Mesenchymal stem cell (in vitro differentiated cells and primary cell): ENCODE measurements at regions not wholly inside any gene's neighbourhood (a gene's known extent, or its start where the extent isn't known, plus 50 kb on each side); places are given as distances from the start of the nearest gene placed in this dataset.

Experiments used
- DNase-seq: peaks from one replicate; pipeline ENCODE4 v3.0.0-alpha.2; 2013
- H2AFZ ChIP-seq: one replicate; pipeline ENCODE4 v1.6.1; 2013; ENCODE audit warnings: low read depth, mild to moderate bottlenecking, control low read depth, inconsistent platforms, low read length, moderate library complexity
- H2AK5ac ChIP-seq: 2 replicates; pipeline ENCODE4 v1.6.1; 2013; ENCODE audit warnings: low read length, moderate library complexity, mild to moderate bottlenecking, inconsistent platforms; ENCODE audit not compliant: severe bottlenecking
- H2BK120ac ChIP-seq: one replicate; pipeline ENCODE4 v1.6.1; 2013; ENCODE audit warnings: low read depth, mild to moderate bottlenecking, inconsistent platforms, low read length, moderate library complexity
- H2BK12ac ChIP-seq, 2 experiments: one replicate each; pipeline ENCODE4 v1.6.1; 2013; ENCODE audit warnings: inconsistent platforms in 2 of 2, low read length in 2 of 2, mild to moderate bottlenecking in 2 of 2, moderate library complexity in 2 of 2, control low read depth in 1 of 2
- H2BK15ac ChIP-seq: one replicate; pipeline ENCODE4 v1.6.1; 2013; ENCODE audit warnings: mild to moderate bottlenecking, low read depth, inconsistent platforms; ENCODE audit not compliant: poor library complexity, severe bottlenecking
- H2BK5ac ChIP-seq: 2 replicates; pipeline ENCODE4 v1.6.1; 2013; ENCODE audit warnings: low read depth, mild to moderate bottlenecking, low read length, control low read depth, inconsistent platforms; ENCODE audit not compliant: poor library complexity, severe bottlenecking
- H3K14ac ChIP-seq, 2 experiments: one replicate each; pipeline ENCODE4 v1.6.1; 2013; ENCODE audit warnings: inconsistent platforms in 2 of 2, low read length in 2 of 2, control low read depth in 1 of 2, mild to moderate bottlenecking in 1 of 2, moderate library complexity in 1 of 2
- H3K18ac ChIP-seq, 2 experiments: one replicate each; pipeline ENCODE4 v1.6.1; 2013; ENCODE audit warnings: inconsistent platforms in 2 of 2, low read length in 2 of 2, control low read depth in 1 of 2, low read depth in 1 of 2, mild to moderate bottlenecking in 1 of 2
- H3K23ac ChIP-seq, 2 experiments: one replicate each; pipeline ENCODE4 v1.6.1; 2013; ENCODE audit warnings: inconsistent platforms in 2 of 2, low read length in 2 of 2, mild to moderate bottlenecking in 2 of 2, moderate library complexity in 2 of 2, control low read depth in 1 of 2
- H3K27ac ChIP-seq: 2 replicates; pipeline ENCODE4 v1.5.1; 2013; ENCODE audit warnings: mild to moderate bottlenecking, moderate library complexity, low read length, control low read depth, inconsistent platforms; ENCODE audit not compliant: poor library complexity, severe bottlenecking
- H3K27me3 ChIP-seq, 2 experiments: 2 replicates each; pipeline versions ENCODE4 v1.6.1 to v1.7.0; 2013; ENCODE audit warnings: low read length in 2 of 2, mild to moderate bottlenecking in 2 of 2, moderate library complexity in 2 of 2, control low read depth in 1 of 2, inconsistent platforms in 1 of 2; ENCODE audit not compliant: control insufficient read depth in 1 of 2, insufficient read depth in 1 of 2
- H3K36me3 ChIP-seq, 2 experiments: 2 replicates each; pipeline versions ENCODE4 v1.6.1 to v1.7.0; 2013; ENCODE audit warnings: low read length in 2 of 2, control low read depth in 1 of 2, inconsistent platforms in 1 of 2, low read depth in 1 of 2, mild to moderate bottlenecking in 1 of 2; ENCODE audit not compliant: insufficient read depth in 2 of 2, control insufficient read depth in 1 of 2
- H3K4ac ChIP-seq, 2 experiments: one replicate each; pipeline ENCODE4 v1.6.1; 2013; ENCODE audit warnings: inconsistent platforms in 2 of 2, low read length in 2 of 2, mild to moderate bottlenecking in 2 of 2, moderate library complexity in 2 of 2, control low read depth in 1 of 2, low read depth in 1 of 2
- H3K4me1 ChIP-seq: 2 replicates; pipeline ENCODE4 v1.6.1; 2013; ENCODE audit warnings: low read depth, low read length, control low read depth; ENCODE audit not compliant: control insufficient read depth, insufficient read depth
- H3K4me2 ChIP-seq: 2 replicates; pipeline ENCODE4 v1.6.1; 2013; ENCODE audit warnings: low read length, mild to moderate bottlenecking, inconsistent platforms; ENCODE audit not compliant: poor library complexity, severe bottlenecking
- H3K4me3 ChIP-seq, 2 experiments: 2 replicates each; pipeline versions ENCODE4 v1.5.1 to v1.7.0; 2013; ENCODE audit warnings: low read length in 2 of 2, mild to moderate bottlenecking in 2 of 2, control low read depth in 1 of 2, low read depth in 1 of 2; ENCODE audit not compliant: insufficient read depth in 1 of 2
- H3K79me1 ChIP-seq: replicated peaks from 2 replicates; pipeline ENCODE4 v1.6.1; 2013; ENCODE audit warnings: mild to moderate bottlenecking, control low read depth, low read length, inconsistent platforms; ENCODE audit not compliant: poor library complexity, severe bottlenecking
- H3K9ac ChIP-seq: 2 replicates; pipeline ENCODE4 v1.7.0; 2013; ENCODE audit warnings: mild to moderate bottlenecking, low read length, moderate library complexity
- H3K9me3 ChIP-seq: 2 replicates; pipeline ENCODE4 v1.7.0; 2013; ENCODE audit warnings: mild to moderate bottlenecking, low read length; ENCODE audit not compliant: control insufficient read depth
- H4K8ac ChIP-seq: one replicate; pipeline ENCODE4 v1.6.1; 2013; ENCODE audit warnings: inconsistent platforms, mild to moderate bottlenecking, low read length, moderate library complexity
- H4K91ac ChIP-seq: one replicate; pipeline ENCODE4 v1.6.1; 2013; ENCODE audit warnings: mild to moderate bottlenecking, low read length, inconsistent platforms
- WGBS: methylation state at CpG from one replicate; pipeline ENCODE4 v1.1.7; 2013; ENCODE audit warnings: mixed read lengths; 5-methylcytosine and 5-hydroxymethylcytosine counted together

DNA sequence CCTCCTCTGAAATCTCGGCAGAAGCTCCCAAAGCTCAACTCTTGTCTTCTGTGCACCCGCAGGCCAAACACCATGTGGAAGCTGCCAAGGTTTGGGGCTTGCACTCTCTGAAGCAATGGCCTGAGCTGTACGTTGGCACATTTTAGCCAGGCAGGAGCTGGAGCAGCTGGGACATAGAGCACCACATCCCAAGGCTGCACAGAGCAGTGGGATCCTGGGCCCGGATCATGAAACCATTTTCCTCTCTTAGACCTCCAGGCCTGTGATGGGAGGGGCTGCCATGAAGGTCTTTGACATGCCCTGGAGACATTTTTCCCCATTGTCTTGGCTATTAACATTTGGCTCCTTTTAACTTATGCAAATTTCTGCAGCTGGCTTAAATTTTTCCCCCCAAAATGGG, 567.1 kb upstream of the ZNF608 start:
- Histone ChIP-seq H3K23ac (no peak overlapping the region), H3K27ac (no peak overlapping the region), H3K9me3 (no peaks in the 10 kb centered on the region), H2AFZ (no peak overlapping the region), H4K91ac (no peak overlapping the region), H2AK5ac (peak overlapping the region; percentile 31), H3K4ac (no peak overlapping the region), H4K8ac (no peak overlapping the region), H3K79me1 (no peaks in the 10 kb centered on the region), H3K4me1 (peaks cover 4% of the 10 kb centered on the region), H3K4me3 (no peak overlapping the region), H2BK120ac (no peak overlapping the region), H3K4me2 (no peak overlapping the region), H2BK5ac (no peak overlapping the region), H2BK12ac (no peak overlapping the region), H3K14ac (no peak overlapping the region), H3K18ac (peak overlapping the region in 1 of 2 experiments; percentile 21), H3K36me3 (peaks cover 0 to 5% of the 10 kb centered on the region in 2 experiments), H3K9ac (no peak overlapping the region), H3K27me3 (no peaks in the 10 kb centered on the region), H2BK15ac (no peak overlapping the region)
- WGBS: 97% methylated on average over 4 of the region's 4 CpGs
- DNase-seq: no peak

GRCh38 chr5:125315306-125315705, 568.9 kb upstream of the ZNF608 start:
- Histone ChIP-seq H4K8ac (no peak overlapping the region), H3K4ac (no peak overlapping the region), H3K23ac (no peak overlapping the region), H2BK15ac (no peak overlapping the region), H3K4me1 (peaks cover 4% of the 10 kb centered on the region), H2BK5ac (no peak overlapping the region), H3K9ac (no peak overlapping the region), H2AK5ac (no peak overlapping the region), H4K91ac (no peak overlapping the region), H2BK120ac (no peak overlapping the region), H3K4me3 (no peak overlapping the region), H3K36me3 (peaks cover 0 to 5% of the 10 kb centered on the region in 2 experiments), H3K27ac (no peak overlapping the region), H3K18ac (no peak overlapping the region), H3K79me1 (no peaks in the 10 kb centered on the region), H3K14ac (no peak overlapping the region), H2AFZ (no peak overlapping the region), H2BK12ac (no peak overlapping the region), H3K9me3 (no peaks in the 10 kb centered on the region), H3K27me3 (no peaks in the 10 kb centered on the region), H3K4me2 (no peak overlapping the region)
- DNase-seq: no peak
- WGBS: 84% methylated on average over 1 of the region's 1 CpG

DNA sequence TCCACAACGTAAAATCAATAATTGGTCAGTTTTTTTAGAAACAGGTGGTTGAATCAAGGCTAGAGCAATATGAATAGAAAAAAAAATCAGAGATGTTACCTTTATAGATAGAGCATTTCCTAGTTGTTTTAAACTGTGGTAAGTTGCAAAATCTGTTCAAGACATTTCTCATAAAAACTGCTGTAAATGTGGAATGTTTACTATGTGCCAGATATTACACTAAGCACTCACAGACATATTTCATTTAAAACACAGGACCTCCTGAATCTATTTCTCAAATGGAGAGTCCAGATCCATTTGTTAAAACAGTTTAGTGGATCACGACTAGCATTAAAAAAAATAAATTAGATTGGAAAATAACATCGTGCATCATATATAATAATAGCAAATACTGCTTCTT, 570.0 kb upstream of the ZNF608 start:
- DNase-seq: no peak
- H3K4me1 ChIP-seq: peaks cover 3% of the 10 kb centered on the region
- H3K14ac ChIP-seq: no peak overlapping the region
- H3K27me3 ChIP-seq: no peaks in the 10 kb centered on the region
- H4K91ac ChIP-seq: no peak overlapping the region
- H2BK15ac ChIP-seq: no peak overlapping the region
- H3K4ac ChIP-seq: no peak overlapping the region
- H3K79me1 ChIP-seq: no peaks in the 10 kb centered on the region
- no peak overlapping the region for H3K23ac ChIP-seq
- no peak overlapping the region for H3K4me3 ChIP-seq
- H3K27ac ChIP-seq: no peak overlapping the region
- H2BK12ac ChIP-seq: no peak overlapping the region
- no peak overlapping the region for H4K8ac ChIP-seq
- no peak overlapping the region for H2AFZ ChIP-seq
- no peak overlapping the region for H3K9ac ChIP-seq
- H2BK120ac ChIP-seq: no peak overlapping the region
- no CpG with 5 or more reads among the region's 3 CpGs for WGBS
- H3K36me3 ChIP-seq: peaks cover 0 to 5% of the 10 kb centered on the region in 2 experiments
- H3K18ac ChIP-seq: no peak overlapping the region
- no peak overlapping the region for H3K4me2 ChIP-seq
- H2BK5ac ChIP-seq: no peak overlapping the region
- H3K9me3 ChIP-seq: no peaks in the 10 kb centered on the region
- H2AK5ac ChIP-seq: no peak overlapping the region

- no peak overlapping the region for H4K91ac ChIP-seq
- no peak for DNase-seq
- H3K4me1 ChIP-seq: peaks cover 1% of the 10 kb centered on the region
- H3K36me3 ChIP-seq: peaks cover 0 to 5% of the 10 kb centered on the region in 2 experiments
- no peak overlapping the region for H2AFZ ChIP-seq
- no peak overlapping the region for H3K14ac ChIP-seq
- no peak overlapping the region for H3K4ac ChIP-seq
- H3K9me3 ChIP-seq: no peaks in the 10 kb centered on the region
- no peak overlapping the region for H2BK5ac ChIP-seq
- no peak overlapping the region for H3K9ac ChIP-seq
- no peak overlapping the region for H3K4me3 ChIP-seq
- H2BK15ac ChIP-seq: no peak overlapping the region
- H2BK120ac ChIP-seq: no peak overlapping the region
- no peaks in the 10 kb centered on the region for H3K79me1 ChIP-seq
- H2BK12ac ChIP-seq: no peak overlapping the region
- H3K4me2 ChIP-seq: no peak overlapping the region
- no peak overlapping the region for H2AK5ac ChIP-seq
- H4K8ac ChIP-seq: no peak overlapping the region
- no peak overlapping the region for H3K18ac ChIP-seq
- WGBS: 53% methylated on average over 4 of the region's 7 CpGs
- no peak overlapping the region for H3K27ac ChIP-seq
- H3K23ac ChIP-seq: no peak overlapping the region
- H3K27me3 ChIP-seq: no peaks in the 10 kb centered on the region
Measured at GRCh38 chr5:125316915-125317535, 570.6 kb upstream of the ZNF608 start.
